K562 (cell line): ENCODE measurements at regions not wholly inside any gene's neighbourhood (a gene's known extent, or its start where the extent isn't known, plus 50 kb on each side); places are given as distances from the start of the nearest gene placed in this dataset.

Source experiments
- EP300 ChIP-seq: IDR thresholded peaks from 2 replicates; pipeline ENCODE4 v1.6.1; 2012; ENCODE audit warnings: low read length, improper control_type of control experiment
- OTX1 ChIP-seq: fragments of 450-650 bp; formaldehyde crosslinking; IDR thresholded peaks from 2 replicates; pipeline ENCODE4 v1.4.0; 2022; ENCODE audit warnings: mild to moderate bottlenecking
- RCOR1 ChIP-seq, 2 experiments: IDR thresholded peaks; 2 replicates each; pipeline ENCODE4 v1.6.1; 2012; ENCODE audit warnings: low read depth in 2 of 2, low read length in 2 of 2, borderline replicate concordance in 1 of 2, improper control_type of control experiment in 1 of 2
- SP2 ChIP-seq: IDR thresholded peaks from 2 replicates; pipeline ENCODE4 v1.6.1; 2011; ENCODE audit warnings: mild to moderate bottlenecking, low read depth, low read length, moderate library complexity; ENCODE audit not compliant: poor library complexity, severe bottlenecking; ENCODE audit errors: extremely low read depth
- TBL1XR1 ChIP-seq, 2 experiments: IDR thresholded peaks; 2 replicates each; pipeline ENCODE4 v1.6.1; 2012; ENCODE audit warnings: improper control_type of control experiment in 2 of 2, low read length in 2 of 2, mild to moderate bottlenecking in 1 of 2
- TEAD4 ChIP-seq, 2 experiments: sonication (generic) in 1 of 2; formaldehyde crosslinking in 1 of 2; IDR thresholded peaks; 2 replicates each; pipeline versions ENCODE4 v1.6.1 to v1.8.0; 2012 to 2022; ENCODE audit warnings: borderline replicate concordance in 1 of 2, inconsistent platforms in 1 of 2, low read length in 1 of 2, mild to moderate bottlenecking in 1 of 2, missing genetic modification reagents in 1 of 2
- ZFPM2 ChIP-seq: fragments of 250-450 bp; sonication (Bioruptor Pico); IDR thresholded peaks from 2 replicates; pipeline ENCODE4 v1.5.1; 2022; ENCODE audit warnings: mild to moderate bottlenecking
- ZNF134 ChIP-seq: fragments of 250-450 bp; sonication (Bioruptor Pico); conservative IDR thresholded peaks from 2 replicates; pipeline ENCODE4 v1.4.0; 2020
- ZNF324 ChIP-seq: fragments of 250-450 bp; sonication (Bioruptor Pico); IDR thresholded peaks from 2 replicates; pipeline ENCODE4 v1.4.0; 2020; ENCODE audit warnings: mild to moderate bottlenecking
- TF ChIP-seq, protein P1 (sequence below), 3 experiments: fragments of 200-800 bp in 1 of 3; sonication (Bioruptor generic) in 1 of 3; sonication (generic) in 1 of 3; formaldehyde crosslinking in 1 of 3; IDR thresholded peaks; 2 replicates each; pipeline versions ENCODE4 v1.6.1 to v1.8.0; 2016 to 2022; ENCODE audit warnings: mild to moderate bottlenecking in 2 of 3, missing compliant biosample characterization in 2 of 3, missing genetic modification characterization in 2 of 3, missing genetic modification reagents in 1 of 3

DNA sequence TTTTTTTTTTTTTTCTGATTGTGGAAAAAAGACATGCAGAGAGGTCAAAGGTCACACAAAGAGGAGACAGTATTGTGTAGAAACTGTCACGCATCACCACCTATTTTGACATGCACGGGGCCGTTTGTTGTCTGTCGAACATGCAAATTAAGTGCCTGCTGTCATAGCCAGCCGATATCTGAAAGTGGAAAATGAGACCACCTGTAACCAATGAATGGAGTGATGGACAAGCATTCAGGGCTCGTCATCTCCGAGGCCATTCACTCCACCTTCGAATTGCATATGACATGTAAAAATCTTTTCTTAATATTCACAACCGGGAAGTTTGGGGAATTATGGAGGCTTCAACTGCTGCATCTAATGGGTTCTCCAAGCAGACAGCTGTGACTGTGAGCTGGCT lies 512.2 kb upstream of the ADAMTS16 start:
- TF ChIP-seq RCOR1 (IDR thresholded peaks at IDR 0.05; ENCODE audit: borderline replicate concordance in 1 of 2, low read depth in 2 of 2, low read length in 2 of 2) (no peak), TEAD4 (IDR thresholded peaks at IDR 0.05; ENCODE audit: low read length) (no peak), TEAD4 (CRISPR knock-in tag; IDR thresholded peaks at IDR 0.05; ENCODE audit: borderline replicate concordance) (no peak), TBL1XR1 (IDR thresholded peaks at IDR 0.05; ENCODE audit: low read length in 2 of 2) (no peak), OTX1 (no peak), EP300 (no peak), ZFPM2 (CRISPR knock-in tag) (no peak), SP2 (no peak), ZNF134 (no peak), ZNF324 (CRISPR knock-in tag) (no peak)
- TF ChIP-seq, protein P1, sequence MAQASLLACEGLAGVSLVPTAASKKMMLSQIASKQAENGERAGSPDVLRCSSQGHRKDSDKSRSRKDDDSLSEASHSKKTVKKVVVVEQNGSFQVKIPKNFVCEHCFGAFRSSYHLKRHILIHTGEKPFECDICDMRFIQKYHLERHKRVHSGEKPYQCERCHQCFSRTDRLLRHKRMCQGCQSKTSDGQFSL (CRISPR knock-in tag; IDR thresholded peaks at IDR 0.05), result no peak
- TF ChIP-seq, protein P1 (tag; IDR thresholded peaks at IDR 0.05), result no peak
